Nephron (organoid): ENCODE measurements at regions not wholly inside any gene's neighbourhood (a gene's known extent, or its start where the extent isn't known, plus 50 kb on each side); places are given as distances from the start of the nearest gene placed in this dataset.
"Not testable (repeated sequence)": the region's sequence is repeated elsewhere in the genome, so short reads cannot be mapped to it uniquely, and the experiment has no call there.

Source experiments
- H3K27ac Mint-ChIP-seq, 3 experiments: 2 replicates each; pipeline ENCODE4 v1.8.0; 2020; ENCODE audit warnings: mixed read lengths in 3 of 3, mild to moderate bottlenecking in 2 of 3, moderate library complexity in 1 of 3
- H3K27me3 Mint-ChIP-seq: 2 replicates; pipeline ENCODE4 v1.8.0; 2021; ENCODE audit warnings: low read depth, mild to moderate bottlenecking, moderate library complexity, mixed read lengths
- H3K36me3 Mint-ChIP-seq: 2 replicates; pipeline ENCODE4 v1.8.0; 2020; ENCODE audit warnings: low read depth, mixed read lengths
- H3K4me1 Mint-ChIP-seq: 2 replicates; pipeline ENCODE4 v1.8.0; 2020; ENCODE audit warnings: mixed read lengths
- H3K4me3 Mint-ChIP-seq, 3 experiments: 2 replicates each; pipeline ENCODE4 v1.8.0; 2020; ENCODE audit warnings: mild to moderate bottlenecking in 3 of 3, mixed read lengths in 3 of 3, moderate library complexity in 2 of 3
- H3K9me3 Mint-ChIP-seq: 2 replicates; pipeline ENCODE4 v1.8.0; 2020; ENCODE audit warnings: mixed read lengths
- CTCF ChIP-seq, 3 experiments: fragments of 200-600 bp; sonication (generic); IDR thresholded peaks; one replicate each; pipeline ENCODE4 v1.5.0; 2021; ENCODE audit warnings: antibody characterized with exemption in 3 of 3; ENCODE audit not compliant: unreplicated experiment in 3 of 3

GRCh38 chr5:124888622-124889485 is 142.4 kb upstream of the ZNF608 start:
- H3K4me3 Mint-ChIP-seq, result peak overlapping the region; percentile 50 to 73 (median 58)
- no peak for TF ChIP-seq CTCF (IDR thresholded peaks at IDR 0.05; ENCODE audit: unreplicated experiment in 3 of 3)
- H3K9me3 Mint-ChIP-seq, result no peaks in the 10 kb centered on the region
- no peaks in the 10 kb centered on the region for H3K36me3 Mint-ChIP-seq
- H3K27ac Mint-ChIP-seq, result peak overlapping the region; percentile 65 to 96 (median 79)
- H3K27me3 Mint-ChIP-seq, result no peaks in the 10 kb centered on the region
- peaks cover 39% of the 10 kb centered on the region for H3K4me1 Mint-ChIP-seq

GRCh38 chr5:124889486-124889825 is 143.0 kb upstream of the ZNF608 start:
- Mint-ChIP-seq H3K9me3 (no peaks in the 10 kb centered on the region), H3K27ac (peak overlapping the region; percentile 65 to 96 (median 79)), H3K36me3 (no peaks in the 10 kb centered on the region), H3K4me3 (no peak overlapping the region), H3K27me3 (no peaks in the 10 kb centered on the region), H3K4me1 (peaks cover 34% of the 10 kb centered on the region)
- no peak for TF ChIP-seq CTCF (IDR thresholded peaks at IDR 0.05; ENCODE audit: unreplicated experiment in 3 of 3)

- peaks cover 34% of the 10 kb centered on the region for H3K4me1 Mint-ChIP-seq
- no peaks in the 10 kb centered on the region for H3K27me3 Mint-ChIP-seq
- no peak for TF ChIP-seq CTCF (IDR thresholded peaks at IDR 0.05; ENCODE audit: unreplicated experiment in 3 of 3)
- peak overlapping the region in 2 of 3 experiments; percentile 65 to 96 for H3K27ac Mint-ChIP-seq
- no peaks in the 10 kb centered on the region for H3K36me3 Mint-ChIP-seq
- H3K9me3 Mint-ChIP-seq, result no peaks in the 10 kb centered on the region
- no peak overlapping the region for H3K4me3 Mint-ChIP-seq
These were observed 143.4 kb upstream of the ZNF608 start for GRCh38 chr5:124889850-124890249.

GRCh38 chr5:124890442-124890841 is 144.0 kb upstream of the ZNF608 start:
- not testable (repeated sequence) for H3K4me3 Mint-ChIP-seq, H3K36me3 Mint-ChIP-seq, H3K27me3 Mint-ChIP-seq, H3K9me3 Mint-ChIP-seq, H3K27ac Mint-ChIP-seq
- H3K4me1 Mint-ChIP-seq, result peaks cover 34% of the 10 kb centered on the region

- Mint-ChIP-seq H3K27ac (peak overlapping the region in 2 of 3 experiments; percentile 13 to 58), H3K4me3 (no peak overlapping the region), H3K9me3 (no peaks in the 10 kb centered on the region), H3K36me3 (no peaks in the 10 kb centered on the region), H3K27me3 (peaks cover 4% of the 10 kb centered on the region), H3K4me1 (peaks cover 34% of the 10 kb centered on the region)
- no peak for TF ChIP-seq CTCF (IDR thresholded peaks at IDR 0.05; ENCODE audit: unreplicated experiment in 3 of 3)
These were observed 144.7 kb upstream of the ZNF608 start for GRCh38 chr5:124891179-124891578.

- Mint-ChIP-seq H3K27me3 (peaks cover 4% of the 10 kb centered on the region), H3K4me1 (peaks cover 30% of the 10 kb centered on the region), H3K9me3 (no peaks in the 10 kb centered on the region), H3K4me3 (no peak overlapping the region), H3K27ac (no peak overlapping the region), H3K36me3 (no peaks in the 10 kb centered on the region)
- no peak for TF ChIP-seq CTCF (IDR thresholded peaks at IDR 0.05; ENCODE audit: unreplicated experiment in 3 of 3)
These were observed 145.9 kb upstream of the ZNF608 start for GRCh38 chr5:124892185-124892848.
